Osteocyte (in vitro differentiated cells): ENCODE measurements at regions not wholly inside any gene's neighbourhood (a gene's known extent, or its start where the extent isn't known, plus 50 kb on each side); places are given as distances from the start of the nearest gene placed in this dataset.

Source experiments
- DNase-seq: peaks from one replicate; pipeline ENCODE4 v3.0.0; 2021; ENCODE audit warnings: mixed read lengths; ENCODE audit not compliant: unreplicated experiment; ENCODE audit errors: extremely low spot score
- H3K27ac Mint-ChIP-seq: one replicate; pipeline ENCODE4 v1.8.0; 2021; ENCODE audit warnings: mild to moderate bottlenecking, mixed read lengths; ENCODE audit not compliant: unreplicated experiment
- H3K27me3 Mint-ChIP-seq: one replicate; pipeline ENCODE4 v1.8.0; 2021; ENCODE audit warnings: mixed read lengths; ENCODE audit not compliant: unreplicated experiment
- H3K36me3 Mint-ChIP-seq: one replicate; pipeline ENCODE4 v1.8.0; 2021; ENCODE audit warnings: mixed read lengths; ENCODE audit not compliant: unreplicated experiment
- H3K4me1 Mint-ChIP-seq: one replicate; pipeline ENCODE4 v1.8.0; 2021; ENCODE audit warnings: mixed read lengths; ENCODE audit not compliant: unreplicated experiment
- H3K4me3 Mint-ChIP-seq: one replicate; pipeline ENCODE4 v1.8.0; 2021; ENCODE audit warnings: mild to moderate bottlenecking, moderate library complexity, mixed read lengths; ENCODE audit not compliant: unreplicated experiment
- H3K9me3 Mint-ChIP-seq: one replicate; pipeline ENCODE4 v1.8.0; 2021; ENCODE audit warnings: mixed read lengths; ENCODE audit not compliant: unreplicated experiment
- CTCF ChIP-seq: fragments of 200-600 bp; sonication (generic); IDR thresholded peaks from 2 replicates; pipeline ENCODE4 v1.5.0; 2021; ENCODE audit warnings: antibody characterized with exemption, mild to moderate bottlenecking, moderate library complexity

DNA sequence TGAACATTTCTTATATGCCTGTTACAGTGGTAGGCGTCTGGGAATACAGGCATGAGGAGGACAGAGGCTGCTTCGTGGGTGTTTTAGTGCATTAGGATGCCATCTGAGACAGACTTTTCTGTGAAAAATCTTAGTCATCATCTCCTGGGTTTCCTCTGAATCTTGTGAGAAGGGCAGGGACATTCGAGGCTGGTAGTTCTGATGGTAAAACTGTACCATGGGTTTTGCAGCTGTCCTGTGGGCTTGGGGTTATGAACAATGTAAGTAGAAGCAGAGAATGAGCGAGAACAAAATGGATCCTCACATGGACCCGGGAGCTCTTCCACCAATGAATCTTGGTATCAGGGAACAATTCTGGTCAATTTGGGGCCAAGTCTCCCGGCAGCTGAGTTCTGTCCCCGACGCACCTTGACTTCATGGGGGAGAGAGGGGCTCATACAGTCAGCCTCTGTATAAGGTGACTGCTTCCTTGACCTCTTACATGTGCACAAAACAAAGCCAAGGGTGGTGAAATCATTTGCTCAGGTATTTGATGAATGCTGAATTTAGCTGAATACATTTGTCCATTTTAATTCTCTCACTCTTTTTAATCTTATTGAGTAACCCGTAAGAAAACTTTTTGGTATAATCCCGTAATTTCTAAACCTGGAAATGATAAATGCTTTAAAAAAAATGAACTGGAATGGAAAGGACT lies 63.6 kb upstream of the ERRFI1 start:
- H3K9me3 Mint-ChIP-seq = peaks cover 7% of the 10 kb centered on the region
- peaks cover 57% of the 10 kb centered on the region for H3K4me1 Mint-ChIP-seq
- no peak overlapping the region for H3K4me3 Mint-ChIP-seq
- H3K36me3 Mint-ChIP-seq = no peaks in the 10 kb centered on the region
- DNase-seq = no peak
- H3K27ac Mint-ChIP-seq = peak overlapping the region; percentile 92
- no peaks in the 10 kb centered on the region for H3K27me3 Mint-ChIP-seq
- TF ChIP-seq CTCF = no peak

GRCh38 chr1:8086055-8086454 lies 59.9 kb upstream of the ERRFI1 start:
- no peaks in the 10 kb centered on the region for H3K27me3 Mint-ChIP-seq
- DNase-seq = no peak
- peaks cover 7% of the 10 kb centered on the region for H3K9me3 Mint-ChIP-seq
- H3K4me1 Mint-ChIP-seq = peaks cover 37% of the 10 kb centered on the region
- H3K36me3 Mint-ChIP-seq = no peaks in the 10 kb centered on the region
- no peak overlapping the region for H3K27ac Mint-ChIP-seq
- TF ChIP-seq CTCF = no peak
- no peak overlapping the region for H3K4me3 Mint-ChIP-seq

DNA sequence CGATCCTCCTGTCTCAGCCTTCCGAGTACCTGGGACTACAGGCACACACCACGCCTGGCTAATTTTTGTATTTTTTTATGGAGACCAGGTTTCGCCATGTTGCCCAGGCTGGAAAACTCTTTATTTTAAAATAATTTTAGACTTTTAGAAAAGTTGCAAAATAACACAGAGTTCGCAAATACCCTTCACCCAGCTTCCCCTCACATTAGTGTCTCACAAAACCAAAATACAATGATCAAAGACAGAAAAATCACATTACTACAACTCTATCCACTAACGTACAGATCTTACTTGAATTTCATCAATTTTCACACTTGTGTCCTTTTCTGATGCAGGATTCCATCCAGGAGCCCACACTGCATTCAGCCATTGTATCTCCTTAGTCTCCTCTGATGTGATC lies 58.8 kb upstream of the ERRFI1 start:
- no peaks in the 10 kb centered on the region for H3K36me3 Mint-ChIP-seq
- TF ChIP-seq CTCF = no peak
- H3K27me3 Mint-ChIP-seq = no peaks in the 10 kb centered on the region
- H3K9me3 Mint-ChIP-seq = peaks cover 7% of the 10 kb centered on the region
- no peak overlapping the region for H3K27ac Mint-ChIP-seq
- no peak overlapping the region for H3K4me3 Mint-ChIP-seq
- DNase-seq = no peak
- H3K4me1 Mint-ChIP-seq = peaks cover 29% of the 10 kb centered on the region

DNA sequence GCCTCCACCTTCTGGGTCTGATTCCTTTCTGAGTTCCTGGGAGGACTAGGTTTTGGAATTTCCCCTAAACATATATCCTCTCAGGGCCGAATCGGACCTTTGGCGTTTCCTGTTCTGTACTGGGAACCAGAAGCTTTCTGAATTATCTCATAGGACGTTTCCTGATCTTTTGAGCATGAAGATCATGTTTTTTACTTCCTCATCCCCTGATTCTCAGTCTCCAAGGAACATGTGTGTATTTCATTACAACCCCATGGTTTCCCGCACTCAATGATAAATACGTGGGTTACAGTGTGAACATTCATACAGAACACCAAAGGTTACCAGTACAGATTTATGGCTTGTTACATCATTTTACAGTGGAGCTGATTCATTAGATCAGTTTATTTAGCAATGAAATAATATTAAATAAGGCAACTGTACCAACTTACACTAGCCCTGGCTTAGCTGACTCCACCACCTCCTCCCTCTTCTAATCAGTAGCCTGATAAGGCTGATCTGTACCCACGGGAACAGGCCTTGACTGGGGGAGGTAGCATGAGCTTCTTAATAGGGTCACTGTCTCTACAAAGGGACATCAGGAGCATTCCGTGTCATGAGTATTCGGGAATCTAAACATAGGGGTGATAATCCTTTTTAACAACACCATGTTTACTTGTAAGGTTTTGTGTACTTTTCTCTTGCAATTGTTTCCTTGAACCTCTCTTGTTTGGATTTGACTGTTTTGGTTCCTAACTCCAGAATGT lies 57.8 kb upstream of the ERRFI1 start:
- H3K27ac Mint-ChIP-seq = peak overlapping the region; percentile 84
- no peaks in the 10 kb centered on the region for H3K27me3 Mint-ChIP-seq
- no peaks in the 10 kb centered on the region for H3K36me3 Mint-ChIP-seq
- DNase-seq = no peak
- TF ChIP-seq CTCF = no peak
- H3K4me3 Mint-ChIP-seq = no peak overlapping the region
- peaks cover 24% of the 10 kb centered on the region for H3K4me1 Mint-ChIP-seq
- peaks cover 7% of the 10 kb centered on the region for H3K9me3 Mint-ChIP-seq

- peaks cover 7% of the 10 kb centered on the region for H3K9me3 Mint-ChIP-seq
- H3K4me1 Mint-ChIP-seq = peaks cover 31% of the 10 kb centered on the region
- no peak overlapping the region for H3K4me3 Mint-ChIP-seq
- no peak for DNase-seq
- H3K36me3 Mint-ChIP-seq = no peaks in the 10 kb centered on the region
- TF ChIP-seq CTCF = no peak
- H3K27me3 Mint-ChIP-seq = no peaks in the 10 kb centered on the region
- H3K27ac Mint-ChIP-seq = no peak overlapping the region
These were observed 56.8 kb upstream of the ERRFI1 start for GRCh38 chr1:8082945-8083344.
